ENCODE measurements at regions not wholly inside any gene's neighbourhood (a gene's known extent, or its start where the extent isn't known, plus 50 kb on each side); places are given as distances from the start of the nearest gene placed in this dataset.

DNA sequence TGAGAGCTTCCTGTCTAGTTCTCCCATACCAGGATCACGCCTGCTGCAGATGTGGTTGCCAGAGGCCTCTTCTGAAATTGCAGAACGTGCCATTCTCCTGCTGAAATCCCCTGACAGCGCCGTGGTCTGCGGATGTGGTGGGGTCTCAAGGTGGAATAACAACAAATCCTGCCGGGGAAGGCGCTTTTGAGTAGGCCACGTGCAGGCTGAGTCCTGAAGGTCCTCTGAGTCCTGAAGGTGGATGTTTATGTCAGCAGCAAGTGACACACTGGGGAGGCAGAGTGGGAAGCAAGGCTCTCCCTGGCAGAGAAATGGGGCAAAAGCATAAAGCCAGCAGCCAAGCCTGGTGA, 241.4 kb downstream of the MYCN start:
- H3K4me3 ChIP-seq (ENCODE audit: low read length) = no peak overlapping the region
- H3K4me1 ChIP-seq (ENCODE audit: insufficient read depth, low read length) = no peaks in the 10 kb centered on the region
- H3K27me3 ChIP-seq (ENCODE audit: insufficient read depth, low read length) = no peaks in the 10 kb centered on the region
- no peaks in the 10 kb centered on the region for H3K9me3 ChIP-seq (ENCODE audit: low read depth, low read length)

DNA sequence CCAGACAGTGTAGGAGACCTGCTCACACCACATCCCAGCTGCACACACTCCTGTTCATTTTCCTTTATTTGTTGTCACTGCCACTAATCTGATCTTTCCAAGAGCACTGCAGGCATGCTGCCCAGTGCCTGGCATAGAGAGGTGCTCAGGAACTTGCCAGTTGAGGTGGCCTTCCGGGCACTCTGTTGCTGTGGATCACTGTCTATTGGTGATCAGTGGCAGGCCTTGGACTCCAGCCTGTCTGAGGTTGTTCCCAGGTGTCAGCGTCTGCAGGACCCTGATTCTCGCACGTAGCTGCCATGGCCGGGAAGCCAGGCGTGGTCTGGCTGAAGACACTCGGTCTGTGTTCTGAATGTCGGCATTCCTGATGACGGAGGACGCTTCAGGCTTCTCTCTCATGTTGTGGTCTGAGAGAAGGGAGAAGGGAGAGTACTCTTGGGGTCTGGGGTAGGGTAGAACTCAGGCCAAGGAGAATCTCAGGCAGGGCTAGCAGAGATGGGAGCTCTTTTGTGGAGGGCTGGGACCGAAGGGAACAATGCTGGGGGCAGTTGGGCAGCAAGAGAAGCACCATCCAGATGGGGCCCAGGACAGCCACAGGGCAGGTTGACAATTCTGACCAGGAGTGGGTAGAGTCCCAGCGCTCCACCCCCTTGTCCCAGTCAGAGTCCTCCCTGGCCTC, 240.9 kb downstream of the MYCN start:
- H3K27me3 ChIP-seq (ENCODE audit: insufficient read depth, low read length) = no peaks in the 10 kb centered on the region
- H3K4me3 ChIP-seq (ENCODE audit: low read length) = no peak overlapping the region
- H3K9me3 ChIP-seq (ENCODE audit: low read depth, low read length) = no peaks in the 10 kb centered on the region
- H3K4me1 ChIP-seq (ENCODE audit: insufficient read depth, low read length) = no peaks in the 10 kb centered on the region

DNA sequence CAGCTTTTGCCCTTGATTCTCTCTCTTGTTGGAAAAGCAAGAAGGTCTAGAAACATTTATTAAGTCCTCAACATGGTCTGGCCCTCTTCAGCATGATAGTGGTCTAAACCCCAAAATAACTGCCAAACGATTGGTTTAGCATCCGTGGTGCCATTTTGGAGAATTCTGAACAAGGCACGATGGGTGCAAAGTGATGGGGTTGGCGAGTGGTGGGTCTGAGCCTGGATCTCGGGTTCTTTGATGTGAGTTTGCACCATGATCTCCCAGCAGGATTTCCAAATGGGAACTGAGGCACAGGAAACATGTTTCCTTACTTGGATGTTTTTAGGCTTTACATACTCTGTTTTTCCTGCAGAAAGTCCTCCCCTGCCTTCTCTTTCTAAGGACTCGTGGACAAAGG, 240.3 kb downstream of the MYCN start:
- Histone ChIP-seq H3K4me1 (ENCODE audit: insufficient read depth, low read length) (no peaks in the 10 kb centered on the region), H3K4me3 (ENCODE audit: low read length) (no peak overlapping the region), H3K27me3 (ENCODE audit: insufficient read depth, low read length) (no peaks in the 10 kb centered on the region), H3K9me3 (ENCODE audit: low read depth, low read length) (no peaks in the 10 kb centered on the region)

DNA sequence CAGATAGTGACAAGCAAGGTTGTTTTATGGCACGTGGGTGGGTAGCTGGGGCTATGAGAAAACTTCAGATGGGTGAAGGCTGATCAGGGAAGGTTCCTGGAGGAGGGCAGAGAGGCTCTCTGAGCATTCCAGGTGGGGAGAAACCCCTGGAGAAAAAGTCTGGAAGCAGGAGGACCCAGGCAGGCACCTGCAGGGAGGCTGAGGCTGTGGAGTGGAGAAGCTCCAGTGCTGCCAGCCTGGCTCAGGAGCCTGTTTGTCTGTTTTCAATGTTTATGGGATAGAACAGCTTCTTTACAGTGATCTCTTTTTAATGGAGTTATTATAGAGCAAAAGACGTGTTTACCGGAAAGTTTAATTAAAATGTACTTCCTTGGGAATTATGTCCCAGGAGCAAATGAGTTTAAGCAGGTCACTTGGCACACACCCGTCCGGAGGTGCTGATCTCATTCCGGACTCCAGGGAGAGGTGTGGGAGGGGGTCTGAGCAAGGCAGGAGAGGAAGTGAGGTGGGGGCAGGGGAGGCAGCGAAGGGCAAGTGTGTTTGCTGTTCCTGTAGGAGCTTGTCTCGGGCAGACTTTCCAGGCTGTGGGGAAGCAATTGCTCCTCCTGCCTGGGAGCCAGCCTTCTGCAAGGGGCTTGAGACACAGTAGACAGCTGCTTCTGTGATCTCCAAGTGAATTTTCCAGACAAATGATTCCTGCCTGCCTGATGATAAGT, 239.5 kb downstream of the MYCN start:
- Histone ChIP-seq H3K27me3 (ENCODE audit: insufficient read depth, low read length) (no peaks in the 10 kb centered on the region), H3K4me3 (ENCODE audit: low read length) (no peak overlapping the region), H3K4me1 (ENCODE audit: insufficient read depth, low read length) (no peaks in the 10 kb centered on the region), H3K9me3 (ENCODE audit: low read depth, low read length) (no peaks in the 10 kb centered on the region)

DNA sequence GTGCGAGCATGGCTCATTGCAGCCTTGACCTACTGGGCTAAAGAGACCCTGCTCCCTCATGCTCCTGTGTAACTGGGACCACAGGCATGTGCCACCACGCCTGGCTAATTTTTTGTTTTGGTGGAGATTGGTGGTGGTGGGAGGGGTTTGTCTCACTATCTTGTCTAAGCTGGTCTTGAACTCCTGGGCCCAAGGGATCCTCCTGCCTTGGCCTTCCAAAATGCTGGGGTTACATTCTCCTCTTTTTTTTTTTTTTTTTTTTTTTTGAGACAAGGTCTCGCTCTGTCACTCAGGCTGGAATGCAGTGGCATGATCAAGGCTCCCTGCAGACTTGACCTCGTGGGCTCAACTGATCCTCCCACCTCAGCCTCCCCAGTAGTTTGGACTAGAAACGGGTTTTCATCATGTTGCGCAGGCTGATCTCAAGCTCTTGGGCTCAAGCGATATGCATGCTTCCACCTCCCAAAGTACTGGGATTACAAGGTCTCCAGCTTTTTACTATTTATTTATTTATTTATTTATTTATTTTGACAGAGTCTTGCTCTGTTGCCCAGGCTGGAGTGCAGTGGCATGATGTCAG, 238.3 kb downstream of the MYCN start:
- H3K9me3 ChIP-seq (ENCODE audit: low read depth, low read length) = no peaks in the 10 kb centered on the region
- H3K4me3 ChIP-seq (ENCODE audit: low read length) = no peak overlapping the region
- H3K27me3 ChIP-seq (ENCODE audit: insufficient read depth, low read length) = no peaks in the 10 kb centered on the region
- no peaks in the 10 kb centered on the region for H3K4me1 ChIP-seq (ENCODE audit: insufficient read depth, low read length)

DNA sequence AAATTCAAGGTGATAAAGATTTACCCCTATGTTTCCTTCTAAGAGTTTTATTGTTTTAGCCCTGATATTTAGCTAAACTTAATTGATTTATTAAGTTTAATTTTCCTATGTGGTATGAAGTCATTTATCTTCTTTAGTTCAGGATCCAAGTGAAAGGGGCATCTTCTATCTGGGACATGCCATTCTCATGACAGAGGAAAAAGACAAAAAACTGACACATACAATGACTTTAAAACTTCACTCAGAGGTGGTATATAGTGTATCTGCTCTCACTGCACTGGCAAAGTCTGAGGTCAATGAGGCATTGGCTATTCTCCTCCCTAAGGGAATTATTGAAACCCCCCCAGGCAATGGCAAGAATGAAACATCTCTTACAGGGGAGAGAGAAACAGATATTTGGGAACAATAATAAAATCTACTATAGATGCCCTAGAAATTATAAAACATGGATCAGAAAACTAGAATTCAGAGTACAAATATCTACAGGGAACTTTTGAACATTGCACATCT, 237.4 kb downstream of the MYCN start:
- Histone ChIP-seq H3K4me1 (ENCODE audit: insufficient read depth, low read length) (no peaks in the 10 kb centered on the region), H3K9me3 (ENCODE audit: low read depth, low read length) (no peaks in the 10 kb centered on the region), H3K27me3 (ENCODE audit: insufficient read depth, low read length) (no peaks in the 10 kb centered on the region), H3K4me3 (ENCODE audit: low read length) (no peak overlapping the region)

DNA sequence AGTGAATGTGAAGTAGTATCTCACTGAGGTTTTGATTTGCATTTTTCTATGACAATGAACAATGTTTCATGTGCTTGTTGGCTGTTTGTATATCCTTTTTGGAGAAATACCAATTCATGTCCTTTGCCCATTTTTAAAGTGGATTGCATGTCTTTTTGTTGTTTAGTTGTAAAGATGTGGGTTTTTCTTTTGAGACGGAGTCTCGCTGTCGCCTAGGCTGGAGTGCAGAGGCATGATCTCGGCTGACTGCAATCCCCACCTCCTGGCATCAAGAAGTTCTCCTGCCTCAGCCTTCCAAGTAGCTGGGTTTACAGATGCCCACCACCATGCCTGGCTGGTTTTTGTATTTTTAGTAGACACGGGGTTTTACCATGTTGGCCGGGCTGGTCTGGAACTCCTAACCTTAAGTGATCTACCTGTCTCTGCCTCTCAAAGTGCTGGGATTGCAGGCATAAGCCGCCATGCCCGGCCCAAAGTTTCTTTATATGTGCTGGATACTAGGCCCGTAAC, 236.7 kb downstream of the MYCN start:
- no peak overlapping the region for H3K4me3 ChIP-seq (ENCODE audit: low read length)

DNA sequence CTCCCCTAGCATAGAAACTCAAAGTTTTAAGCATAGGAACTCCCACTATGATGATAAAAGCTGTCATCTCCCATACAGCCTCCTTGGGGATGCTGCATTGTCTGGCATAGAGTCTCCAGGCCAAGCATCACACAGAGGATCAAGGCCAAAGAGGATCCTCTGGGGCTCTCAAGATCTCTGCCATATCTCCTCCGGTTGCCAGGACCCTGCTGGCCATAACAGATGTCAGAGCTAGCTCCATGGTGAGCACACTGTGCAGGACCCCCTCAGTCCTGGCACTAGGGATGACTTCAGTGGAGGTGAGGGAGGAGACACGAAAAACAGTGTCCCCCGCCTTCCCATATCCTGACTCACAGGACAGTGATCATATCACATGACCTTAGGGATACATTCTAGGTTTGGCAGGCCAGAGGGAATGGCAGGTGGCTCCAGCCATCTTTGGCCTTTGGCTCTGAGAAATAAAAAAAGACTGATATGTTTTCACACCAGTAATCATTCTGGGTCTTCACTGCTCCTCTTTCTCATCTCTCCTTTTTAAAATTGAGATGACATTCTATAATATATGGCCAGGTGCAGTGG, 235.0 kb downstream of the MYCN start:
- H3K27me3 ChIP-seq (ENCODE audit: insufficient read depth, low read length) = no peaks in the 10 kb centered on the region
- H3K9me3 ChIP-seq (ENCODE audit: low read depth, low read length) = no peaks in the 10 kb centered on the region
- H3K4me3 ChIP-seq (ENCODE audit: low read length) = no peak overlapping the region
- H3K4me1 ChIP-seq (ENCODE audit: insufficient read depth, low read length) = no peaks in the 10 kb centered on the region

More for the DNA sequence above, 236.7 kb downstream of the MYCN start:
- no peaks in the 10 kb centered on the region for H3K9me3 ChIP-seq (ENCODE audit: low read depth, low read length)
- no peaks in the 10 kb centered on the region for H3K27me3 ChIP-seq (ENCODE audit: insufficient read depth, low read length)
- H3K4me1 ChIP-seq (ENCODE audit: insufficient read depth, low read length) = no peaks in the 10 kb centered on the region

DNA sequence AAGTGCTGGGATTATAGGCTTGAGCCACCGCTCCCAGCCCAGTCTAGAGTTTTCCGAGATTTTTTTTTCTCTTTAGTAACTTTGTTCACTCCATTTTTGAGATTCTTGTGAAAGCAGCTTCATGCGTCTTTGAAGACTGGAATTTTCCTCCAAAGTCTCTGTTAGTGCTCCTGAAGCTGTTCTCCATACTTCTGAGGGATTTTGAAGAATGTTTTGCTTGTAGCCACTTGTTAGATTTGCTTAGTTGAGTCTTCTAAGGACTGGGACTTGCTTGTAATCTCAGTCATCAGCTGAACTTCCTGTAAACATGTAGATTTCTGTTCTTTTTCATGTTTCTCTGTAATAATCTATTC, 234.3 kb downstream of the MYCN start:
- no peaks in the 10 kb centered on the region for H3K9me3 ChIP-seq (ENCODE audit: low read depth, low read length)
- no peaks in the 10 kb centered on the region for H3K27me3 ChIP-seq (ENCODE audit: insufficient read depth, low read length)
- H3K4me1 ChIP-seq (ENCODE audit: insufficient read depth, low read length) = no peaks in the 10 kb centered on the region
- H3K4me3 ChIP-seq (ENCODE audit: low read length) = no peak overlapping the region

DNA sequence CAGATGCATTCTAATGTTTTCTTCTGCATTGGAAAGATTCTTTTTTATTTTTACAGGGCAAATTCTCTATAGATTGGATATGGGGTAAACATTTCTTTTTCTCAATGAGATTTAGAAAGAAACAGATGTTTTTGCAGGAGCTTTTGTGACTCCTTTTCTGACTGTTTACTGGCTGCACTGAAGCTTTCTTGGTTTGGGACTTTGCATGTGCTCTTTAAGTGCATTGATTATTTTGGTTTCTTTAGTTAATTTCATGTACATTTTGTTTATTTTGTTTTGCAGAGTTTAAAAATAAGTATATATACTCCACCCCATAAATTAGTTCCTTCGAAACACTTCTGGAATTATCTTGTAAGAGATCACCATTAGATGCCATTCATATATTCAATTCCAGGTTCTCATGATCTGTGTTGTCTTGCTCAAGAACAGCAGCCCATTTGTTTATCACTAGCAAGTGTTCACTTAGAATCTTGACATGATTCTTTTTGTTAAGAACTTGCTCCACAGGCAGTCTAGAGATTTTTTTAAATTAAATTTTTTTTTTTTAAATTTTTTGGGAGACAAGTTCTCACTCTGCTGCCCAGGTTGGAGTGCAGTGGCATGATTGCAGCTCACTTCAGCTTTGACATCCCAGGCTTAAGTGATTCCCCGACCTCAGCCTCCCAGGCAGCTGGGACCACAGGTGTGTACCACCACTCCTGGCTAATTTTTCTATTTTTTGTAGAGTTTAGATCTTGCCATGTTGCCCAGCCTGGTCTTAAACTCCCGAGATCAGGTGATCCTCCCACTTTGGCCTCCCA, 233.7 kb downstream of the MYCN start:
- Histone ChIP-seq H3K4me1 (ENCODE audit: insufficient read depth, low read length) (no peaks in the 10 kb centered on the region), H3K9me3 (ENCODE audit: low read depth, low read length) (no peaks in the 10 kb centered on the region), H3K4me3 (ENCODE audit: low read length) (no peak overlapping the region), H3K27me3 (ENCODE audit: insufficient read depth, low read length) (no peaks in the 10 kb centered on the region)

DNA sequence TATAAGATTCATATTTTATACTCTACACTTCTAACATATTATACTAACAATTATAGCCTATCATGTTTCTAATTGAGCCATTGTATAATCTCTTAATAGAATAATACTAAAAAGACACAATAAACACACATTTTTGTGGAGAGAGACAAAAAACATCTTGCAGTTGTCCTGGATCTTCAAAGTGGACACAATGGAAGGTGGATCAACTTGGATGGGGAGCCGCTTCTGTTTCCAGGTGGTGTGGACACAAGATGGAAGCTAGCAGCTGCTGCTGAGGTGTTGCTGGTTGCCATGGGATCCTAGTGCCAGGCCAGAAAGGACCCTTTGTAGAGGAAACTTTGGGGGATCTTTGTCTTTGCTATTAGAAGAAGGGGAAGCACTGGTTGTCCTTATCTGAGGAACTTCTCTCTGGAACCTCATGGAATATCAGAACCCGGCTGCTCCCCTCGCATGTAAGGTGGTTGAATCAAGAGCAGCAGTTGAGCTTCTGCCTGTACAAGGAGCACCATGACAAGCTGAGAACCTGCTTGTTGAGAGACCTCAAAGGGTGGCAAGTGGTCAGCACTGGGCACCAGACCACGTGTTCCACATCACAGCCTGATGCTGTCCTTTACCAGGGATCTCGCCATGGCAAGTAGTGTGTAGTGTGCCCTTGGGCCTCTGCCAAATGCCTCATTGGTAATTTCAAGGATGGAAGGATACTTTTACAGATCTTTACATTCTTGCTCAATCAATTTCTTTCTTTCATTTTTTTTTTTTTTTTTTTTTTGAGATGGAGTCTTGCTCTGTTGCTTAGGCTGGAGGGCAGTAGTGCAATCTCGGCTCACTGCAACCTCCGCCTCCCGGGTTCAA, 232.2 kb downstream of the MYCN start:
- H3K9me3 ChIP-seq (ENCODE audit: low read depth, low read length) = no peaks in the 10 kb centered on the region
- no peaks in the 10 kb centered on the region for H3K4me1 ChIP-seq (ENCODE audit: insufficient read depth, low read length)
- no peaks in the 10 kb centered on the region for H3K27me3 ChIP-seq (ENCODE audit: insufficient read depth, low read length)
- no peak overlapping the region for H3K4me3 ChIP-seq (ENCODE audit: low read length)

DNA sequence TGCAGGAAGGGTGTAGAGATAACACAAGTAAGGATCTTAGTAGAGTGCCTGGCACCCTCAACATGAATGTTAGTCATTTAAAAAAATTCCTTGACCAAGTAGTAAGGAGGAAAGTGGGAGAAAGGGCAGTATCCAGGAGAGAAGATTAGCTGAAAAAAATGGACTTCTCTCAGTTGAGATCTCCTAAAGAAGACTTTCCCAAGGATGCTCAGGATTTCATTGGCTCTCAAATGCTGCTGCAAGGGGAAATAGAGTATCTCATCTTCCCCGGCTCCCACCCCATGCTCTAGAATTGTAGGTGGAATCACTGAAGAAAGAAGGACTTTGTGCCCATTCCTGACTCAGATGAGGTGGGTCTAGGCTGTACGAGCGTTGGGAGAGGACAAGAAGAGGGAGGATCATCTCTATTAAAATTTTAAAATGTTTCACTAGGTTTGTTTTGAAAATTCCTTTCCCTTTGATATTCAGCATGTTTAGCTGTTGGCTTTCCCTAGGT, 231.1 kb downstream of the MYCN start:
- Histone ChIP-seq H3K4me3 (ENCODE audit: low read length) (no peak overlapping the region), H3K27me3 (ENCODE audit: insufficient read depth, low read length) (no peaks in the 10 kb centered on the region), H3K4me1 (ENCODE audit: insufficient read depth, low read length) (no peaks in the 10 kb centered on the region), H3K9me3 (ENCODE audit: low read depth, low read length) (no peaks in the 10 kb centered on the region)

DNA sequence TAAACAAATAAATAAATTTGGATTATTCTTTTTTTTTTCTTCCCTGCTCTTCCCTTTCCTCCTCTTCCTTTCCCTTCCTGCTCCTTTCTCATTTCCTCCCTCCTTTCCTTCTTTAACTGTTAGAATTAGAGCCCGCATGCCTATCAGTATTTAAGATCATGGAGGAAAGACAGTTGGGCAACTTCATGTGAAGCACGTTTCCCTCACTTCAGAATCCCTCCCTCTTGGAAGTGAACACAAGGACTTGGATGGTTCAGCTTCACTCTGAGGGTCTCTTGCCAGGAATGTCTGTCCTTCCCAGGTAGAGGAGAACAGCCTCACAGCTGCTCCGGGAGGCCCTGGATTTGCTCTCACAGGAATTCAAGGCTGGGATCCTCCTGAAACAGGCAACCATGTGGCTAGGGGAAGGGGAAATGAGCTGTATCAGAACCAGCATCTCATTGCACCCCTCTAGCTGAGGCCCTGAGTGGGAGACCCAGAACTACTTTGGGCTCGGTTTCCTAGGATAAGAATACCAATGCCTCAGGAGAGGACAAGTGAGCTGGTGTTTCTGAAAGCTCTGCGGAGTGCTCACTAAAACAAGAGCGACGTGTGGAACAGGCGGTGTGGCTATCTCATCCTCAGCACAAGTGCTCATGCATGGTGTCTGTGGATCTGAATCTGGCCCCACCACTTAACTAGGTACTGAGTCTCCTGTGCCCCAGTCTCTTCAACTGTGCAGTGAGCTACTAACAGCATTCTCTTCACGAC, 230.5 kb downstream of the MYCN start:
- H3K4me1 ChIP-seq (ENCODE audit: insufficient read depth, low read length) = no peaks in the 10 kb centered on the region
- no peak overlapping the region for H3K4me3 ChIP-seq (ENCODE audit: low read length)
- no peaks in the 10 kb centered on the region for H3K9me3 ChIP-seq (ENCODE audit: low read depth, low read length)
- no peaks in the 10 kb centered on the region for H3K27me3 ChIP-seq (ENCODE audit: insufficient read depth, low read length)
